Activated naive CD4-positive, alpha-beta T cell treated with anti-CD3 and anti-CD28 coated beads, Interleukin-2, amount 50 U/mL, for 24 hours (primary cell): ENCODE measurements at regions not wholly inside any gene's neighbourhood (a gene's known extent, or its start where the extent isn't known, plus 50 kb on each side); places are given as distances from the start of the nearest gene placed in this dataset.
"Not testable (repeated sequence)": the region's sequence is repeated elsewhere in the genome, so short reads cannot be mapped to it uniquely, and the experiment has no call there.

Experiments
- H3K27ac Mint-ChIP-seq: one replicate; pipeline ENCODE4 v1.8.0; 2021; ENCODE audit warnings: mild to moderate bottlenecking, mixed read lengths
- H3K27me3 Mint-ChIP-seq: one replicate; pipeline ENCODE4 v1.8.0; 2021; ENCODE audit warnings: mixed read lengths
- H3K36me3 Mint-ChIP-seq: one replicate; pipeline ENCODE4 v1.8.0; 2021; ENCODE audit warnings: mixed read lengths
- H3K4me1 Mint-ChIP-seq: one replicate; pipeline ENCODE4 v1.8.0; 2021; ENCODE audit warnings: mixed read lengths
- H3K4me3 Mint-ChIP-seq: one replicate; pipeline ENCODE4 v1.8.0; 2021; ENCODE audit warnings: mild to moderate bottlenecking, mixed read lengths
- H3K9me3 Mint-ChIP-seq: one replicate; pipeline ENCODE4 v1.8.0; 2021; ENCODE audit warnings: mixed read lengths

DNA sequence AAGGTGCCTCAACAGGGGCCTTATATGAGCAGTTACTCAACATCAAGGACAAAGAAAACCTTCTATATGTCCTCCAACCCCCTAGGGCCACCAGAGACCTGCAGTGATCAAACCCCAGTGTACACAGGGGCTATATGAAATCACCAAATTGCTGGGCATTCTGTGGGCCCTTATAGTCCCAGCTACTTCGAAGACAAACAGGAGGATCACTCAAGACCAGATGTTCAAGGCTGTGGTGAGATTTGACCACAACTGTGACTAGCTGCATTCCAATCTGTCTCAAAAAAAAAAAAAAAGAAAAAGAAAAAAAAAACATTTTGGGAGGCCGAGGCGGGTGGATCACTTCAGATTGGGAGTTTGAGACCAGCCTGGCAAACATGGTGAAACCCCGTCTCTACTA lies 51.0 kb upstream of the PRB2 start:
- Mint-ChIP-seq H3K4me1 (no peaks in the 10 kb centered on the region), H3K9me3 (no peaks in the 10 kb centered on the region), H3K27me3 (no peaks in the 10 kb centered on the region), H3K36me3 (no peaks in the 10 kb centered on the region), H3K27ac (no peak overlapping the region), H3K4me3 (no peak overlapping the region)

DNA sequence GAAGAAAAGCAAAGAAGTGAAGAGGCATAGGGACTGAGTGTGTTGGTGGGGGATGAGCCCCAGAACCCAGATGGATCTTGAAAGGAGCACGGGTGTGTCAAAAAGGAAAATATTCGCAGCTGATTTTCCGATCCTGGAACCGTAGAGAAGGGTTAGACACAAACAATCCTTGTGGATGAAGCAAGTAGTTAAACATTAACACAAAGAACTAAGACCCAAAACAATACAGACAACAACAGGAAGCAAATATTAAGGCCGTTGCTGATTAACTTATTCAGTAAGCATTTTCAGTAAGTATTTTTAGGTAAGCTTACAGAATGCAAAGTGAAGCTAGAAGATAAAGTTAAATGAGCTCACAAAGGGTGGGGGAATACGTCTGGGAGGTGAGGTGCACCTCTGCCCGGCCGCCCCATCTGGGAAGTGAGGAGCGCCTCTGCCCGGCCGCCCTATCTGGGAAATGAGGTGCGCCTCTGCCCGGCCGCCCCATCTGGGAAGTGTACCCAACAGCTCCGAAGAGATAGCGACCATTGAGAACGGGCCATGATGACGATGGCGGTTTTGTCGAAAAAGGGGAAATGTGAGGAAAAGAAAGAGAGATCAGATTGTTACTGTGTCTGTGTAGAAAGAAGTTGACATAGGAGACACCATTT lies 62.8 kb upstream of the PRB2 start:
- H3K9me3 Mint-ChIP-seq, result no peaks in the 10 kb centered on the region
- no peaks in the 10 kb centered on the region for H3K27me3 Mint-ChIP-seq
- H3K27ac Mint-ChIP-seq, result no peak overlapping the region
- no peaks in the 10 kb centered on the region for H3K36me3 Mint-ChIP-seq
- no peaks in the 10 kb centered on the region for H3K4me1 Mint-ChIP-seq
- H3K4me3 Mint-ChIP-seq, result no peak overlapping the region

DNA sequence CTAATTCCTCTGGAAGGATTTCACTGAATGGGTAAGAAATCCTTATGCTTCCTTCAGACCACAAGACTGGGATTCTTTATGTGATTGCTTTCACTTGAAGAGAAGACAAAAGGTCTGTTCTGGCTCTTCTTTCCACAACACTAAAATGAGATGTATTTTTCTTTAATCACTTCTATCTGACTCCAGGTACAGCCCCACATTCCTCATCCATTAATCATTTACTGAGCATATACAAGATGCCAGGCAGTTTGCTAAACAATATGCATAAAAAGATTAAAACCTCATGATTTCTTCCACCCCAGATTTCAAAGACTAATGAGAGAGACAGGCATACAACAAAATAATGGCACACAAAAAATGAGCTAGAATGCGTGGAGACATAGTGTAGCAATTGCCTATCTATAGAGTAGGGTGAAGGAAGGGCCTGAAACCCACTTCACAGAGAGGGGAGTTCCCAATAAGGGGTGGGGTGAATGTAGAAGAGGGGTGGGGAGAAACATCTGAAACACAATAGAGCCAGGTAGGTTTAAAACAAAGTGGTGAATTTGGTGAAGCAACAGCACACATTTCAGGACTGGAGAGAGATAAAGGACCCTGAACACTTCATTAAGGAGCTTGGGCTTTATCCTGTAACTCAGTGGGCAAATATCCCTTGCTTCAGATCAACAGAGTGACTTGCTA lies 65.1 kb upstream of the PRB2 start:
- Mint-ChIP-seq H3K27me3 (no peaks in the 10 kb centered on the region), H3K4me3 (no peak overlapping the region), H3K4me1 (no peaks in the 10 kb centered on the region), H3K36me3 (no peaks in the 10 kb centered on the region), H3K27ac (no peak overlapping the region), H3K9me3 (no peaks in the 10 kb centered on the region)

DNA sequence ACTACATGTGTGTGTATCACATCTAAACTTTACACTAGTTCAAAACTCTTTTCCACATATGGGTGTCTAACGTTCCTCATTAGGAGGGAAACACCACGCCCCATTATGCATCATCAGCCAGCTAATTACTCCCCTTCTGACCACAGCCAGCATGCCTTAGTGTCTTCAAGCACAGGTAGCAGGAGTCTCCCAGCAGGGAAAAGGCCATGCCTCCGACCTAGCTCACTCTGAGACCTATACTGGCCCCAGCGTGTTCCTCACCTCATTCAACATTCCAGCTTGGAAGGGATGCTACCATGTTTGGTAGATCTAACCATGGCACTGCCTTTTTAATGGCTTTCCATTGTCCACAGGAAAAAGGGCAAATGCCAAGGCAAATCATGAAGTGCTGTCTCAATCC lies 66.1 kb upstream of the PRB2 start:
- H3K4me3 Mint-ChIP-seq, result no peak overlapping the region
- H3K4me1 Mint-ChIP-seq, result no peaks in the 10 kb centered on the region
- no peaks in the 10 kb centered on the region for H3K9me3 Mint-ChIP-seq
- H3K27ac Mint-ChIP-seq, result no peak overlapping the region
- H3K27me3 Mint-ChIP-seq, result no peaks in the 10 kb centered on the region
- no peaks in the 10 kb centered on the region for H3K36me3 Mint-ChIP-seq

DNA sequence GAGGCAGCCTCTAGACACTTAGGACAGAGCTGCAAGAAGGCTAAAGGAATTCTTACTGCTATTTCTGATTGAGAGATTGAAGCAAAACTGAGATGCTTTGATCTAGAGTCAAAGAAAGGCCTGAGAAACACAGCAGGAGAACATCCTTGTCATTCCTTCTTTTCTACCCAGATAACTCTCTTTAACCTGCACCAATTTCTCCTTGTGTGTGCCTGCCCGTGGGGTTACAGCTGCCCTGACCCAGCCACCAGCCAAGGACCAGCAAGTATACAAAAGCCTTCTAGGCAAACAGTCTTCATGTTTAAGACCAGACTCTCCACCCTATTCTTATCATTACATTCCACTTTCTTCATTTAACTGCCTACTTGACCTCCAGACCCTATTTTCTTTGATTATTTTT lies 81.7 kb upstream of the PRB2 start:
- Mint-ChIP-seq H3K36me3 (no peaks in the 10 kb centered on the region), H3K4me1 (no peaks in the 10 kb centered on the region), H3K27ac (no peak overlapping the region), H3K27me3 (no peaks in the 10 kb centered on the region), H3K4me3 (no peak overlapping the region), H3K9me3 (no peaks in the 10 kb centered on the region)

DNA sequence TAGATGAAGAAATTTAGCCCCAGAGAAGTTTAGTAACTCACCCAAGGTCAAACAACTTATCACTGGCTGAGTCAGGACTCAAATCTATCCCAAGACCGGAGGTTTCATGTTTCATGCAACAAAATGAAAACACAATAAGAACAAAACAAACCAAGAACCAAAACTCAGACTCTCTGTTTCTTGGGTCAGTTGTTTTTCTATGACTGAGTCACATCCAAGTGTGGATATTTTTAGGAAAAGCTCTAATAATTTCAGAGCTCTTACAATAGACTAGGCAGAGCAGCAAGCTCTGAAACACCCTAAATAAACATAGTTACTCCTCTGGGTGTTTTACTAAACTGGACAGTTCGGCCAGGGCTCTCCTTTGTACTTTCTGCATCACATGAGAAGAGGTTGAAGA lies 87.6 kb upstream of the PRB2 start:
- Mint-ChIP-seq H3K4me1 (peaks cover 10% of the 10 kb centered on the region), H3K27me3 (peaks cover 1% of the 10 kb centered on the region)

DNA sequence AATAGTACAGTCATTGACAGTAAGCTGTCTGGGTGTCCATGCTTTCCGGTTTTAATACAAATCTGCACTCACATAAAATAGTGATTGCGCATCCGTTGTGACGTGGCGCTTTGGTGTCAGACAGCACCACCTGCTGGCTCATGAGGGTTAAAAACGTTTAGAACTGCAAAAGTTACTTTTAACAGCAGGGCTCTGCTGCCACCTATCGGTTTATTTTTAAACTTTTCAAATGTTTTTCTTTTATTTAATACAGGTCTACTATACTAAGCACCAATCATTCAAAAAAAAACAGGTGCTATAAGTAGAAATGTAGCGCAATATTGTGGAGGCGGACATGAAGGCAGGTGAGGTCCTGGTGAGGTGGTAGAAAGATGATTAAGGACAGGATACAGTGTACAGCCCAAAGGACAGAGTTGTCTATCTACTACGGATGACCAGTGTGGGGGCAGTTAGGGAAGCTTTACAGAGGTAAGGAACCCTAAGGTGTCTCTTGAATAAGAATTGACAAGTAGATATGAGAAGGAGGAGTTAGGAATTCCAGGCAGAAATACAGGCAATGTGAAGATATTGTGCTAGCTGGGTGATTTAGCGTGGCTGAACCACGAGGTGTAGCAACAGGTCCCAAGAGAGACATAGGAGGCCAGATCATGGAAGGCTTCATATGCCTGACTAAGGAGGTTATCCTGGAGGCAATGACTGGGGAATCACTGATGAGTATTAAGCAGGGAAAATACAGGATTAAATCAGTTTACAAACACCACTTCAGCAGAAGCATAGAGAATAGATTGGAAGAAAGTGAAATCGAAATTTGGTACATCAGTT lies 91.5 kb upstream of the PRB2 start:
- Mint-ChIP-seq H3K4me1 (peaks cover 10% of the 10 kb centered on the region), H3K4me3 (no peak overlapping the region), H3K36me3 (no peaks in the 10 kb centered on the region), H3K27ac (peak overlapping the region; percentile 85), H3K27me3 (peaks cover 2% of the 10 kb centered on the region), H3K9me3 (no peaks in the 10 kb centered on the region)

More for the DNA sequence above, 87.6 kb upstream of the PRB2 start:
- Mint-ChIP-seq H3K27ac (no peak overlapping the region), H3K4me3 (no peak overlapping the region), H3K9me3 (no peaks in the 10 kb centered on the region), H3K36me3 (no peaks in the 10 kb centered on the region)

DNA sequence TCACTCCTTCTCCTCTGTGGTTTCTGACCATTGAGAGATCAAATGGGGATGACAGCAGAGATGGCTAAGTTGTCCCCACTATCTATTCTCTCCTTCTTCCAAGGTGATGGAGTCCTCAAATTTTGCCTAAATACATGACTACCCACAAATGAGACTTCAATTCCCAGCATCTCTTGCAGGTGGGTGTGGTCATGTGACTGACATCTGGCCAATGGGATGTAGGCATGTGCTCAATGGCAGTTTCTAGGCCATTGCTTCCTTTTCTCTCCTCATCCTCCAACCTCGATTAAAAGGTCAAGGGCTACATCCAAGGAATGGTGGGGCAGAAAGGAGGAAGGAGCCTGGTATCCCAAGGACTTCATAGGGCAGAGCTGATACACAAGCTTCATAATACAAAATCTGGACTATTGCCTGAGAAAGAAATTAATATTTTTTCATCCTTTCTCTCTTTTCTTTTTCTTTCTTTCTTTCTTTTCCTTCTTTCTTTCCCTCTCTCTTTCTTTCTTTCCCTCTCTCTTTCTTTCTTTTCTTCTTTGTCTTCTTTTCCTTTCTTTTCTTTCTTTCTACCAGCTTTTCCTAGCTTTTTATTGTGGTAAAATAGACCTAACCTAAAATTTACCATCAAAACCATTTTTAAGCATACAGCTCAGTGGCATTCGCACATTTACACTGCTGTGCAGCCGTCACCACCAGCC lies 100.9 kb upstream of the PRB2 start:
- H3K9me3 Mint-ChIP-seq, result peaks cover 10% of the 10 kb centered on the region
- H3K4me3 Mint-ChIP-seq, result no peak overlapping the region
- no peak overlapping the region for H3K27ac Mint-ChIP-seq
- peaks cover 14% of the 10 kb centered on the region for H3K4me1 Mint-ChIP-seq
- H3K36me3 Mint-ChIP-seq, result peaks cover under 1% of the 10 kb centered on the region
- peaks cover 14% of the 10 kb centered on the region for H3K27me3 Mint-ChIP-seq

DNA sequence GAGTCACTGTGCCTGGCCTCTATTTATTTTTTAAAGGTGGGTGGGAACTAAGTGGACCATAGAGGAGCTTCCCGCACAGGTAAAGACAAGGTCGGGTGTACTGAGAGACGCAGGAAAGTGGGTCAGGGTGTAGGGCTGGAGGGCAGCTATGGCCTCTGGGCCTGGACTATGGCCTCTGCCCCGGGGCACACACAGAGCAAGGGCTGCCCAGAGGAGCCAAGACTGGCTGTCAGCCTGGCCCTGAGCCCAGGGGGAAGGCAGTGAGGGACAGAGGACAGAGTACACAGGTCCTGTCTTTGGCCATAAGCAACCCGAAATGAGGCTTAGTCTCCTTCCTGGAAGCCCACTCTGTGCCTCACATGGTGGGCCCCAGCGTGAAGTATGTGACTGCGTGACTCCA lies 102.1 kb upstream of the PRB2 start:
- H3K36me3 Mint-ChIP-seq, result peaks cover 2% of the 10 kb centered on the region
- peaks cover 14% of the 10 kb centered on the region for H3K4me1 Mint-ChIP-seq
- H3K4me3 Mint-ChIP-seq, result no peak overlapping the region
- peaks cover 12% of the 10 kb centered on the region for H3K9me3 Mint-ChIP-seq
- no peak overlapping the region for H3K27ac Mint-ChIP-seq
- peaks cover 16% of the 10 kb centered on the region for H3K27me3 Mint-ChIP-seq

DNA sequence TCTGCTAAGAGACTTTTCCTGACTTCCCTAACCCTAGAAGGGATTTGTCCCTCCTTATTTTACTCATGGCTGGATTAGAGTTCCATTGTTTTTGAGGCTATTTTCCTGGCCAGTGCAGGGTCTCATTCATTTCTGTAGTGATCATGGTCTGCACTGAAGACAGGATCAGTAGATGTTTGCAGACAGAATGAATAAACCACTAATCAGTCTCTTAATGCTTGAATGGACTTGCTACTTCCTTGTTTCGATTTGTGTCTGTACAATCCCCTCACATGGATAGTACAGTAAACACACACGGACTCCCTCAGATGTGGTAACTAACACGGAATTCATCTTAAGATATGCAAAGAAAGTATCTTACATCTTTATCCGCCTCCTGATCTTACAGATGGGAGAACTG lies 102.6 kb upstream of the PRB2 start:
- peaks cover 12% of the 10 kb centered on the region for H3K9me3 Mint-ChIP-seq
- H3K4me1 Mint-ChIP-seq, result peaks cover 14% of the 10 kb centered on the region
- H3K4me3 Mint-ChIP-seq, result no peak overlapping the region
- H3K27me3 Mint-ChIP-seq, result peaks cover 16% of the 10 kb centered on the region
- no peak overlapping the region for H3K27ac Mint-ChIP-seq
- peaks cover 2% of the 10 kb centered on the region for H3K36me3 Mint-ChIP-seq

DNA sequence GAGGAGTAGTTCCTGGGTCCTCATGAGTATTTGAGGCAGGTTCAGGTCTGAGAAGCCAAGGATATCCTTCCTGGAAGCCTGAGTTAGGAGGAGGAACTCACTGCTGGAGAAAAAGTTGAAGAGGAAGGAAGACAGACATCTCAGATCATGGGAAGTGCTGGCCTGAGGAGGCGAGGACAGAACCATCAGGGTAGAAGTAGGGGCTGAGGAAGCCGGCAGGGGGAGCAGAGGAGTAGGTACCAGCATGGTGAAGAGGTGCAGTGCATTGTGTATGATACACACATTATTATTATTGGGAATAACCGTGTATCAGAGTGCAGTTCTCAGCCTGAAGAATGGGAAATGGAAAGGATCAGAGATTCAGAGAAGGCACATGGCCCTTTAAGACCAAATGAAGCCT lies 103.2 kb upstream of the PRB2 start:
- H3K36me3 Mint-ChIP-seq, H3K27ac Mint-ChIP-seq, H3K4me3 Mint-ChIP-seq: not testable (repeated sequence)
- Mint-ChIP-seq H3K4me1 (peaks cover 14% of the 10 kb centered on the region), H3K27me3 (peaks cover 16% of the 10 kb centered on the region), H3K9me3 (peaks cover 12% of the 10 kb centered on the region)

DNA sequence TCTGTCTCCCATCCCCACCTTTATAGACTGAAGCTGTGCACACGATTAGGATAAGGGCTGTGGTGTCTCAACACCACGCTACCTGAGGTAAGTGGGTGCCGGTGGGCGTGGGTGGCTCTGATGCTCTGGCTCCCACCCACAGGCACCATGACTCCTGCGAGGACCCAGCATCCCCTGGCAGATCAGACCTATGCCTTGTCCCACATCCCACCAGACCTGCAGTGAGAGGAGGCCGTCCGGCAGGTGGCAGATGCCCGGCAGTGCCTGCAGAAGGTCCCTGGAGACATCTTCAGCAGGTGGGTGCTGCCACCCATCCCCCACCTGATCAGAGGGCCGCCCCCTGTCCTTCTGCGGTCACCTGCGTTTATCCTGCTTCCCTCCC lies 104.4 kb upstream of the PRB2 start:
- H3K4me1 Mint-ChIP-seq, result peaks cover 14% of the 10 kb centered on the region
- H3K36me3 Mint-ChIP-seq, result peaks cover 2% of the 10 kb centered on the region
- H3K27me3 Mint-ChIP-seq, result peaks cover 16% of the 10 kb centered on the region
- H3K4me3 Mint-ChIP-seq, result no peak overlapping the region
- H3K9me3 Mint-ChIP-seq, result peaks cover 12% of the 10 kb centered on the region
- H3K27ac Mint-ChIP-seq, result no peak overlapping the region

DNA sequence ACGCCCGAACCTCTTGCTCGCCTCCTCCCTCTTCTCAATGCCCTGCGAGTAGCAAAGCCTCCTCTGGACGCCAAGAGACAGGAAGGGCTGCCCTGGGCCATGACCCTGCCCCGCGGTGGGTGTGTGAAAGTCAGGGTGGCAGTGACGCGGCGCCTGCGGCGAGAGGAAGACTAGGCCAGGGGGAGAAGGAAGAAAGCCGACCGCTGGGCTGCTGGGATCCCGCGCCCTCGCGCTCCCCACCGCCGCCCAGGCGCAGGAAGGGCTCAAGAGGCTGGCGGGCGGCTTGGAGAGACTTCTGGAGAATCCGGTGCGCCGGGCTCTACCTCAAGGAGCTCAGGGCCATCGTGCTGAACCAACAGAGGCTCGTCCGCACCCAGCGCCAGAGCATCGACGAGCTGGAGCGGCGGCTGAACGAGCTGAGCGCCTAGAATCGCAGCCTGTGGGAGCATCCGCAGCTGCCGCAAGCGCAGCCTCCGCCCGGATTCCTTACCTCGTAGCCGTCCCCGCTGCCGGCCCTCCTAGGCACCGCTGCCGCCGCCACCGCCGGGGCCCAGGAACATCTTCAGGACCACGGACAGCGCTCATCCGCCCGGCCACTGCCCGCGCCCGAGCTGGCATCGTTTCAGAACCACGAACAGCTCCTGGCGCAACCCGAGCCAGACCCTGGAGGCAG lies 105.0 kb upstream of the PRB2 start:
- no peak overlapping the region for H3K4me3 Mint-ChIP-seq
- peaks cover 12% of the 10 kb centered on the region for H3K9me3 Mint-ChIP-seq
- H3K27ac Mint-ChIP-seq, result no peak overlapping the region
- peaks cover 14% of the 10 kb centered on the region for H3K4me1 Mint-ChIP-seq
- H3K27me3 Mint-ChIP-seq, result peaks cover 16% of the 10 kb centered on the region
- H3K36me3 Mint-ChIP-seq, result peaks cover 2% of the 10 kb centered on the region

DNA sequence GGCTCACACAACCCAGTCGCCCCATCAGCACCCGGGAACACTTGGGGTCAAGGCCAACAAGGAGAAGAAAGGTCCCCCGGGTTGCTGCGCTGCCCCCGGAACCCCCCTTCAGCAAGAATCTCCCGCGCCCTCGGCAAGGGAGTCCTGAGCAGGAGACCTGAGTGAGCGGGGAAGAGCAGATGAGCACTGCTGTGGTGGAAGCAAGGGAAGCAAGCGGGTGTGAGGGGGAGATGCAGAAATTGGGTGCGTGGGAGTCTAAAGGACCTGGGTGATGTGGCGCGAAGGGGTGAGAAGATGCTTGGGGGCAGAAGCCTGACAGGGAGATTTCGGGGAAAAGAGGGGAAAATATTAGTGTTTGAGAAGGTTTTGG lies 105.5 kb upstream of the PRB2 start:
- Mint-ChIP-seq H3K4me1 (peaks cover 14% of the 10 kb centered on the region), H3K27me3 (peaks cover 16% of the 10 kb centered on the region), H3K4me3 (no peak overlapping the region), H3K27ac (no peak overlapping the region), H3K36me3 (peaks cover 2% of the 10 kb centered on the region), H3K9me3 (peaks cover 12% of the 10 kb centered on the region)

DNA sequence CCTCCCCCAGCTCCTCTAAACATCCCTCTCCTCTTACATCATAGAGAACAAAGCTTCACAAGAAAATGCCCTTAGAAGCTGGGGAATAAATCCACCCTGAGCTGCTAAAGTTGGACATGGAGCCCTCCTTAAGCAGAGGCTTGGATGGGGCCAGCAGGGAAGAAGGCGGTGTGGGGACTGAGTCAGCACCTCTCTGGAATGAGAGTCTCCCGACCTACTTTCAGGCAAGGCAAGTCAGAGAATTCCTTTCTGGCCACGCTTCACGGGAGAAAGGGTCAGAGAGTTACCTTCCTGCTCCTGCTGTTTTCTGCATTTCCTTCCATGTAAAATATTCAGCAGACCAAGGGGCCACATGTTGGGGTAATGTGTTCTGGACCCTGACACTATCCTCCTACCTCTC lies 113.3 kb upstream of the PRB2 start:
- Mint-ChIP-seq H3K4me1 (peaks cover 5% of the 10 kb centered on the region), H3K9me3 (no peaks in the 10 kb centered on the region), H3K36me3 (no peaks in the 10 kb centered on the region)

More for the DNA sequence above, 113.3 kb upstream of the PRB2 start:
- H3K27me3 Mint-ChIP-seq, result no peaks in the 10 kb centered on the region
- no peak overlapping the region for H3K27ac Mint-ChIP-seq
- no peak overlapping the region for H3K4me3 Mint-ChIP-seq
